Activated naive CD4-positive, alpha-beta T cell treated with anti-CD3 and anti-CD28 coated beads, Interleukin-2, amount 50 U/mL, for 24 hours (primary cell): ENCODE measurements at regions not wholly inside any gene's neighbourhood (a gene's known extent, or its start where the extent isn't known, plus 50 kb on each side); places are given as distances from the start of the nearest gene placed in this dataset.

ENCODE experiments used
- H3K27ac Mint-ChIP-seq: one replicate; pipeline ENCODE4 v1.8.0; 2021; ENCODE audit warnings: mild to moderate bottlenecking, mixed read lengths
- H3K27me3 Mint-ChIP-seq: one replicate; pipeline ENCODE4 v1.8.0; 2021; ENCODE audit warnings: mixed read lengths
- H3K36me3 Mint-ChIP-seq: one replicate; pipeline ENCODE4 v1.8.0; 2021; ENCODE audit warnings: mixed read lengths
- H3K4me1 Mint-ChIP-seq: one replicate; pipeline ENCODE4 v1.8.0; 2021; ENCODE audit warnings: mixed read lengths
- H3K4me3 Mint-ChIP-seq: one replicate; pipeline ENCODE4 v1.8.0; 2021; ENCODE audit warnings: mild to moderate bottlenecking, mixed read lengths
- H3K9me3 Mint-ChIP-seq: one replicate; pipeline ENCODE4 v1.8.0; 2021; ENCODE audit warnings: mixed read lengths

- Mint-ChIP-seq H3K27me3 (no peaks in the 10 kb centered on the region), H3K27ac (no peak overlapping the region), H3K4me3 (no peak overlapping the region), H3K9me3 (peaks cover 7% of the 10 kb centered on the region), H3K36me3 (no peaks in the 10 kb centered on the region), H3K4me1 (no peaks in the 10 kb centered on the region)
Measured at GRCh38 chr11:80028998-80029397, 588.2 kb upstream of the TENM4 start.

GRCh38 chr11:80024119-80024518 is 583.3 kb upstream of the TENM4 start:
- no peak overlapping the region for H3K27ac Mint-ChIP-seq
- H3K4me1 Mint-ChIP-seq = no peaks in the 10 kb centered on the region
- H3K27me3 Mint-ChIP-seq = no peaks in the 10 kb centered on the region
- peaks cover 7% of the 10 kb centered on the region for H3K9me3 Mint-ChIP-seq
- H3K36me3 Mint-ChIP-seq = no peaks in the 10 kb centered on the region
- no peak overlapping the region for H3K4me3 Mint-ChIP-seq

GRCh38 chr11:80023386-80023785 is 582.6 kb upstream of the TENM4 start:
- Mint-ChIP-seq H3K4me3 (no peak overlapping the region), H3K36me3 (no peaks in the 10 kb centered on the region), H3K27ac (no peak overlapping the region), H3K4me1 (no peaks in the 10 kb centered on the region), H3K27me3 (no peaks in the 10 kb centered on the region), H3K9me3 (peaks cover 7% of the 10 kb centered on the region)

- H3K27ac Mint-ChIP-seq = no peak overlapping the region
- H3K27me3 Mint-ChIP-seq = no peaks in the 10 kb centered on the region
- H3K9me3 Mint-ChIP-seq = peaks cover 8% of the 10 kb centered on the region
- H3K4me1 Mint-ChIP-seq = no peaks in the 10 kb centered on the region
- no peak overlapping the region for H3K4me3 Mint-ChIP-seq
- no peaks in the 10 kb centered on the region for H3K36me3 Mint-ChIP-seq
Measured at GRCh38 chr11:80010536-80010935, 569.7 kb upstream of the TENM4 start.

- no peak overlapping the region for H3K27ac Mint-ChIP-seq
- no peaks in the 10 kb centered on the region for H3K4me1 Mint-ChIP-seq
- H3K4me3 Mint-ChIP-seq = no peak overlapping the region
- H3K27me3 Mint-ChIP-seq = no peaks in the 10 kb centered on the region
- peaks cover 7% of the 10 kb centered on the region for H3K9me3 Mint-ChIP-seq
- H3K36me3 Mint-ChIP-seq = no peaks in the 10 kb centered on the region
Measured at GRCh38 chr11:80009081-80009480, 568.3 kb upstream of the TENM4 start.

GRCh38 chr11:80007616-80008015 is 566.8 kb upstream of the TENM4 start:
- H3K36me3 Mint-ChIP-seq = no peaks in the 10 kb centered on the region
- no peak overlapping the region for H3K27ac Mint-ChIP-seq
- no peaks in the 10 kb centered on the region for H3K4me1 Mint-ChIP-seq
- H3K27me3 Mint-ChIP-seq = no peaks in the 10 kb centered on the region
- no peak overlapping the region for H3K4me3 Mint-ChIP-seq
- peaks cover 7% of the 10 kb centered on the region for H3K9me3 Mint-ChIP-seq

- Mint-ChIP-seq H3K27ac (no peak overlapping the region), H3K9me3 (peaks cover 13% of the 10 kb centered on the region), H3K4me3 (no peak overlapping the region), H3K4me1 (no peaks in the 10 kb centered on the region), H3K27me3 (peaks cover 2% of the 10 kb centered on the region), H3K36me3 (no peaks in the 10 kb centered on the region)
Measured at GRCh38 chr11:79990141-79990540, 549.3 kb upstream of the TENM4 start.

GRCh38 chr11:79982185-79982584 is 541.4 kb upstream of the TENM4 start:
- no peaks in the 10 kb centered on the region for H3K27me3 Mint-ChIP-seq
- peaks cover 9% of the 10 kb centered on the region for H3K9me3 Mint-ChIP-seq
- no peak overlapping the region for H3K4me3 Mint-ChIP-seq
- H3K27ac Mint-ChIP-seq = no peak overlapping the region
- H3K4me1 Mint-ChIP-seq = no peaks in the 10 kb centered on the region
- no peaks in the 10 kb centered on the region for H3K36me3 Mint-ChIP-seq

- Mint-ChIP-seq H3K4me1 (no peaks in the 10 kb centered on the region), H3K9me3 (peaks cover 9% of the 10 kb centered on the region), H3K27me3 (no peaks in the 10 kb centered on the region), H3K4me3 (no peak overlapping the region), H3K27ac (no peak overlapping the region), H3K36me3 (no peaks in the 10 kb centered on the region)
Measured at GRCh38 chr11:79980916-79981315, 540.1 kb upstream of the TENM4 start.

GRCh38 chr11:79973721-79974617 is 533.1 kb upstream of the TENM4 start:
- H3K9me3 Mint-ChIP-seq = no peaks in the 10 kb centered on the region
- H3K27ac Mint-ChIP-seq = no peak overlapping the region
- no peak overlapping the region for H3K4me3 Mint-ChIP-seq
- no peaks in the 10 kb centered on the region for H3K36me3 Mint-ChIP-seq
- H3K4me1 Mint-ChIP-seq = no peaks in the 10 kb centered on the region
- no peaks in the 10 kb centered on the region for H3K27me3 Mint-ChIP-seq

GRCh38 chr11:79971255-79971654 is 530.4 kb upstream of the TENM4 start:
- H3K9me3 Mint-ChIP-seq = no peaks in the 10 kb centered on the region
- H3K27me3 Mint-ChIP-seq = no peaks in the 10 kb centered on the region
- no peaks in the 10 kb centered on the region for H3K36me3 Mint-ChIP-seq
- no peaks in the 10 kb centered on the region for H3K4me1 Mint-ChIP-seq
- no peak overlapping the region for H3K27ac Mint-ChIP-seq
- H3K4me3 Mint-ChIP-seq = no peak overlapping the region

- H3K4me3 Mint-ChIP-seq = no peak overlapping the region
- no peaks in the 10 kb centered on the region for H3K9me3 Mint-ChIP-seq
- no peaks in the 10 kb centered on the region for H3K4me1 Mint-ChIP-seq
- H3K36me3 Mint-ChIP-seq = no peaks in the 10 kb centered on the region
- H3K27me3 Mint-ChIP-seq = no peaks in the 10 kb centered on the region
- H3K27ac Mint-ChIP-seq = no peak overlapping the region
Measured at GRCh38 chr11:79966592-79966991, 525.8 kb upstream of the TENM4 start.

- H3K4me1 Mint-ChIP-seq = no peaks in the 10 kb centered on the region
- H3K9me3 Mint-ChIP-seq = peaks cover 4% of the 10 kb centered on the region
- H3K4me3 Mint-ChIP-seq = no peak overlapping the region
- no peaks in the 10 kb centered on the region for H3K27me3 Mint-ChIP-seq
- H3K27ac Mint-ChIP-seq = no peak overlapping the region
- H3K36me3 Mint-ChIP-seq = no peaks in the 10 kb centered on the region
Measured at GRCh38 chr11:79963856-79964645, 523.2 kb upstream of the TENM4 start.

- H3K27ac Mint-ChIP-seq = no peak overlapping the region
- H3K36me3 Mint-ChIP-seq = no peaks in the 10 kb centered on the region
- H3K27me3 Mint-ChIP-seq = no peaks in the 10 kb centered on the region
- peaks cover 16% of the 10 kb centered on the region for H3K9me3 Mint-ChIP-seq
- H3K4me1 Mint-ChIP-seq = no peaks in the 10 kb centered on the region
- H3K4me3 Mint-ChIP-seq = no peak overlapping the region
Measured at GRCh38 chr11:79960461-79960860, 519.6 kb upstream of the TENM4 start.

GRCh38 chr11:79959318-79959717 is 518.5 kb upstream of the TENM4 start:
- Mint-ChIP-seq H3K9me3 (peaks cover 16% of the 10 kb centered on the region), H3K4me3 (no peak overlapping the region), H3K4me1 (no peaks in the 10 kb centered on the region), H3K36me3 (no peaks in the 10 kb centered on the region), H3K27ac (no peak overlapping the region), H3K27me3 (no peaks in the 10 kb centered on the region)

- Mint-ChIP-seq H3K4me1 (no peaks in the 10 kb centered on the region), H3K36me3 (no peaks in the 10 kb centered on the region), H3K9me3 (peaks cover 16% of the 10 kb centered on the region), H3K27me3 (no peaks in the 10 kb centered on the region), H3K4me3 (no peak overlapping the region), H3K27ac (no peak overlapping the region)
Measured at GRCh38 chr11:79957702-79958101, 516.9 kb upstream of the TENM4 start.
